GM12878 (cell line): ENCODE measurements at regions not wholly inside any gene's neighbourhood (a gene's known extent, or its start where the extent isn't known, plus 50 kb on each side); places are given as distances from the start of the nearest gene placed in this dataset.

Experiments
- ATAC-seq: fragments of 200-7000 bp; cut with Tn5 transposase; 3 replicates; pipeline ENCODE4 v1.9.1; 2020; ENCODE audit warnings: mild to moderate bottlenecking, moderate library complexity
- BruUV-seq: library from RNA; stranded (reverse); fragments of 400-500 nt; replicated peaks from 2 replicates; lab custom pipeline; 2021; lab: Mats Ljungman, UMichigan
- CTCF ChIA-PET: fragments of 300-600 bp; sonication (Branson Sonifier 250); formaldehyde crosslinking; extraction: SDS; loops from one replicate; lab custom pipeline; 2021; ENCODE audit warnings: inconsistent platforms; lab: Yijun Ruan, JAX
- POLR2A ChIA-PET: fragments of 350-600 bp; formaldehyde crosslinking; extraction: SDS; loops from one replicate; lab custom pipeline; 2021; ENCODE audit warnings: inconsistent platforms; lab: Charles Lee
- RAD21 ChIA-PET: fragments of 300-600 bp; sonication (Branson Sonifier 250); formaldehyde crosslinking; loops from one replicate; lab custom pipeline; 2023; ENCODE audit warnings: antibody characterized with exemption; ENCODE audit not compliant: unreplicated experiment; lab: Charles Lee
- SMC1A ChIA-PET: fragments of 300-600 bp; sonication (Branson Sonifier 250); formaldehyde crosslinking; loops from one replicate; lab custom pipeline; 2023; ENCODE audit not compliant: unreplicated experiment, uncharacterized antibody; lab: Charles Lee
- DNase-seq: peaks from one replicate; pipeline ENCODE4 v3.0.0-alpha.2; 2011; ENCODE audit warnings: low read depth, low spot score
- FAIRE-seq: peaks from 3 replicates; lab custom pipeline; 2011; peaks lifted over from hg19 to GRCh38; lab: Jason Lieb, UNC
- H2AFZ ChIP-seq: 2 replicates; pipeline ENCODE4 v1.6.0; 2011; ENCODE audit warnings: low read depth, low read length, control low read depth; ENCODE audit not compliant: control insufficient read depth
- H3K27ac ChIP-seq: 2 replicates; pipeline ENCODE4 v1.5.1; 2011; ENCODE audit warnings: control low read depth; ENCODE audit not compliant: control insufficient read depth, insufficient read depth
- H3K27me3 ChIP-seq, 2 experiments: replicated peaks in 1 of 2; 2 replicates each; pipeline versions ENCODE4 v1.6.0 to v1.6.1; 2011; ENCODE audit warnings: low read length in 1 of 2; ENCODE audit not compliant: control insufficient read depth in 2 of 2, insufficient read depth in 2 of 2
- H3K36me3 ChIP-seq, 2 experiments: 2 replicates each; pipeline ENCODE4 v1.5.1; 2011; ENCODE audit warnings: low read length in 1 of 2; ENCODE audit not compliant: control insufficient read depth in 2 of 2, insufficient read depth in 2 of 2
- H3K4me1 ChIP-seq: 2 replicates; pipeline ENCODE4 v1.6.1; 2011; ENCODE audit warnings: mild to moderate bottlenecking, low read length, moderate library complexity, mixed read lengths; ENCODE audit not compliant: control insufficient read depth, insufficient read depth
- H3K4me2 ChIP-seq: 2 replicates; pipeline ENCODE4 v1.6.0; 2011; ENCODE audit warnings: control low read depth; ENCODE audit not compliant: control insufficient read depth, insufficient read depth
- H3K4me3 ChIP-seq: fragments of 200-600 bp; sonication (generic); 2 replicates; pipeline ENCODE4 v1.5.1; 2016
- H3K79me2 ChIP-seq: 2 replicates; pipeline ENCODE4 v1.6.0; 2011; ENCODE audit warnings: low read length; ENCODE audit not compliant: control insufficient read depth, insufficient read depth
- H3K9ac ChIP-seq: 2 replicates; pipeline ENCODE4 v1.8.0; 2011; ENCODE audit warnings: low read length, control low read depth, mixed read lengths; ENCODE audit not compliant: control insufficient read depth, insufficient read depth
- H3K9me3 ChIP-seq: replicated peaks from 3 replicates; pipeline ENCODE4 v1.5.1; 2011; ENCODE audit warnings: mild to moderate bottlenecking, low read length; ENCODE audit not compliant: control insufficient read depth, insufficient read depth
- H4K20me1 ChIP-seq: 2 replicates; pipeline ENCODE4 v1.6.0; 2011; ENCODE audit not compliant: control insufficient read depth, insufficient read depth
- CREB1 ChIP-seq: IDR thresholded peaks from 2 replicates; pipeline ENCODE4 v1.6.1; 2012; ENCODE audit warnings: low read depth, mild to moderate bottlenecking, inconsistent platforms
- CTCF ChIP-seq, 3 experiments: IDR thresholded peaks in 2 of 3; conservative IDR thresholded peaks in 1 of 3; 2 replicates each; pipeline ENCODE4 v1.5.1; 2011; ENCODE audit warnings: low read depth in 3 of 3, low read length in 3 of 3, mild to moderate bottlenecking in 3 of 3, control low read depth in 2 of 3, moderate library complexity in 2 of 3, inconsistent platforms in 1 of 3, mixed read lengths in 1 of 3; ENCODE audit not compliant: control insufficient read depth in 2 of 3, insufficient read depth in 1 of 3; ENCODE audit errors: extremely low read depth in 1 of 3
- FOS ChIP-seq: IDR thresholded peaks from 3 replicates; pipeline ENCODE4 v1.6.1; 2011; ENCODE audit warnings: borderline replicate concordance; ENCODE audit not compliant: insufficient read length; ENCODE audit errors: extremely low read depth
- MXI1 ChIP-seq: fragments of 150-350 bp; IDR thresholded peaks from 2 replicates; pipeline ENCODE4 v1.6.1; 2011; ENCODE audit warnings: low read depth, mild to moderate bottlenecking, inconsistent platforms, low read length, improper control_type of control experiment
- MYB ChIP-seq: fragments of 150-350 bp; IDR thresholded peaks from 2 replicates; pipeline ENCODE4 v1.6.1; 2014; ENCODE audit warnings: mild to moderate bottlenecking, low read depth, low read length, borderline replicate concordance
- SKIL ChIP-seq: fragments of 450-650 bp; IDR thresholded peaks from 2 replicates; pipeline ENCODE4 v1.6.1; 2017; ENCODE audit warnings: mild to moderate bottlenecking, low read depth, inconsistent platforms; ENCODE audit not compliant: poor library complexity, severe bottlenecking
- SMAD1 ChIP-seq: fragments of 450-650 bp; IDR thresholded peaks from 2 replicates; pipeline ENCODE4 v1.6.1; 2018; ENCODE audit warnings: mild to moderate bottlenecking, low read depth; ENCODE audit not compliant: partially characterized antibody
- SMC3 ChIP-seq: IDR thresholded peaks from 2 replicates; pipeline ENCODE4 v1.6.1; 2011; ENCODE audit warnings: low read length, improper control_type of control experiment, borderline replicate concordance
- SPI1 ChIP-seq: IDR thresholded peaks from 2 replicates; pipeline ENCODE4 v1.6.1; 2011; ENCODE audit warnings: low read depth, mild to moderate bottlenecking, low read length, moderate library complexity, borderline replicate concordance; ENCODE audit not compliant: insufficient read depth
- SRF ChIP-seq, 2 experiments: IDR thresholded peaks; 2 replicates each; pipeline ENCODE4 v1.6.1; 2011; ENCODE audit warnings: low read depth in 2 of 2, low read length in 2 of 2, mild to moderate bottlenecking in 1 of 2, moderate library complexity in 1 of 2
- STAT1 ChIP-seq: fragments of 450-650 bp; conservative IDR thresholded peaks from 2 replicates; pipeline ENCODE4 v1.6.1; 2014; ENCODE audit warnings: antibody characterized with exemption, mild to moderate bottlenecking
- STAT3 ChIP-seq: IDR thresholded peaks from 2 replicates; pipeline ENCODE4 v1.6.1; 2011; ENCODE audit warnings: low read depth, low read length, improper control_type of control experiment
- TAF1 ChIP-seq: IDR thresholded peaks from 2 replicates; pipeline ENCODE4 v1.6.1; 2011; ENCODE audit warnings: mild to moderate bottlenecking, low read depth, low read length, borderline replicate concordance
- ZNF274 ChIP-seq: IDR thresholded peaks from one replicate; pipeline ENCODE4 v1.8.0; 2011; ENCODE audit not compliant: insufficient read length, insufficient read depth
- ZNF687 ChIP-seq: fragments of 450-650 bp; IDR thresholded peaks from 2 replicates; pipeline ENCODE4 v1.6.1; 2017; ENCODE audit warnings: mild to moderate bottlenecking, moderate library complexity
- WGBS: methylation state at CpG from one replicate; pipeline ENCODE4 v1.1.6; 2016; ENCODE audit warnings: low lambda C conversion rate; ENCODE audit not compliant: insufficient replicate concordance, insufficient coverage; ENCODE audit errors: missing lambda C conversion rate; 5-methylcytosine and 5-hydroxymethylcytosine counted together
- in situ Hi-C: fragments of 300-500 bp; cut with MboI; formaldehyde crosslinking; loops from 9 replicates; pipeline ENCODE4 v1.14.3; 2018; ENCODE audit warnings: mixed read lengths
- intact Hi-C: fragments of 100-400 bp; cut with micrococcal nuclease; formaldehyde crosslinking; loops from one replicate; pipeline ENCODE4 v1.14.2; 2022; ENCODE audit not compliant: unreplicated experiment

GRCh38 chr3:5564278-5564666, 376.8 kb downstream of the EDEM1 start:
- TF ChIP-seq MXI1 (no peak), SMC3 (no peak), MYB (no peak), STAT3 (no peak), STAT1 (no peak), CREB1 (no peak), SRF (IDR thresholded peaks at IDR 0.05; ENCODE audit: low read depth in 2 of 2, low read length in 2 of 2) (no peak), FOS (no peak), ZNF687 (no peak), SKIL (no peak), ZNF274 (no peak), SMAD1 (no peak), SPI1 (no peak), CTCF (IDR thresholded peaks at IDR 0.05 in 2 of 3, conservative IDR thresholded peaks at IDR 0.05 in 1 of 3; ENCODE audit: control insufficient read depth in 2 of 3, extremely low read depth in 1 of 3, insufficient read depth in 1 of 3, low read depth in 3 of 3, low read length in 3 of 3) (no peak), TAF1 (no peak)
- TF ChIP-seq, all 136 proteins: peak for 0
- no peak overlapping the region for H3K27ac ChIP-seq
- H3K9me3 ChIP-seq: no peaks in the 10 kb centered on the region
- FAIRE-seq (no peak), DNase-seq (no peak), ATAC-seq (no peak)
- H2AFZ ChIP-seq: no peak overlapping the region
- ChIA-PET CTCF (interaction anchor here (0.6 to 3.2 kb wide), 2 partner anchors 63 to 167 kb away, joined by 3 to 13 read pairs; no protein-coding TSS in a partner anchor), RAD21 (interaction anchor here (1.5 kb wide), 1 partner anchor 167 kb away, joined by 4 read pairs; no protein-coding TSS in a partner anchor), SMC1A (interaction anchor here (1.2 kb wide), 1 partner anchor 19 kb away, joined by 4 read pairs; no protein-coding TSS in a partner anchor), POLR2A (interaction anchor here (0.7 kb wide), 1 partner anchor 1565 kb away, joined by 3 read pairs; no protein-coding TSS in a partner anchor)
- no peaks in the 10 kb centered on the region for H3K27me3 ChIP-seq
- H3K79me2 ChIP-seq: no peaks in the 10 kb centered on the region
- H3K4me1 ChIP-seq: no peaks in the 10 kb centered on the region
- H3K36me3 ChIP-seq: no peaks in the 10 kb centered on the region
- H3K4me3 ChIP-seq: no peak overlapping the region
- WGBS: 50% methylated on average over 2 of the region's 2 CpGs
- intact Hi-C loops: no loop called here
- BruUV-seq: no TSS peak
- in situ Hi-C loops: no loop called here
- H4K20me1 ChIP-seq: no peaks in the 10 kb centered on the region
- H3K9ac ChIP-seq: no peak overlapping the region
- H3K4me2 ChIP-seq: no peak overlapping the region
